ENCODE measurements at regions not wholly inside any gene's neighbourhood (a gene's known extent, or its start where the extent isn't known, plus 50 kb on each side); places are given as distances from the start of the nearest gene placed in this dataset.

- no peak overlapping the region for H3K9ac ChIP-seq (ENCODE audit: low read length)
- H3K18ac ChIP-seq (ENCODE audit: low read length) = no peak overlapping the region
- no peak overlapping the region for H2BK15ac ChIP-seq (replicated peaks; ENCODE audit: low read depth)
- DNase-seq = no peak
- no peak overlapping the region for H2AK5ac ChIP-seq (ENCODE audit: low read length)
- H2BK5ac ChIP-seq (ENCODE audit: low read length) = no peak overlapping the region
- no CpG with 5 or more reads among the region's 1 CpG for WGBS (ENCODE audit: extremely low coverage, insufficient coverage, low lambda C conversion rate)
- no peaks in the 10 kb centered on the region for H3K79me2 ChIP-seq (ENCODE audit: control insufficient read depth, insufficient read depth, low read length)
- H3K4me1 ChIP-seq (ENCODE audit: control insufficient read depth, low read depth, low read length) = no peaks in the 10 kb centered on the region
- H4K8ac ChIP-seq (ENCODE audit: low read depth, low read length) = no peak overlapping the region
- H3K36me3 ChIP-seq (ENCODE audit: control insufficient read depth, insufficient read depth, low read length) = no peaks in the 10 kb centered on the region
- no peak overlapping the region for H2BK120ac ChIP-seq (ENCODE audit: low read depth, low read length)
- H3K4ac ChIP-seq (ENCODE audit: low read depth, low read length) = no peak overlapping the region
- no peaks in the 10 kb centered on the region for H3K27me3 ChIP-seq (ENCODE audit: insufficient read depth, low read length, poor library complexity)
- no peak overlapping the region for H3K23ac ChIP-seq (ENCODE audit: low read length)
- no peak overlapping the region for H3K56ac ChIP-seq (ENCODE audit: low read length)
- no peak overlapping the region for H4K5ac ChIP-seq (ENCODE audit: low read length)
- H3K27ac ChIP-seq (ENCODE audit: low read depth, low read length) = no peak overlapping the region
- H3K4me2 ChIP-seq (ENCODE audit: low read length) = no peak overlapping the region
- H3K4me3 ChIP-seq (ENCODE audit: low read length) = no peak overlapping the region
- H3K79me1 ChIP-seq (ENCODE audit: low read length) = no peaks in the 10 kb centered on the region
These were observed 150.5 kb upstream of the NPHP3 start for GRCh38 chr3:132872711-132873110.

GRCh38 chr3:132871956-132872355 is 149.7 kb upstream of the NPHP3 start:
- no peak for DNase-seq
- no peak overlapping the region for H2BK120ac ChIP-seq (ENCODE audit: low read depth, low read length)

GRCh38 chr3:132870541-132870940 is 148.3 kb upstream of the NPHP3 start:
- WGBS (ENCODE audit: extremely low coverage, insufficient coverage, low lambda C conversion rate) = no CpG with 5 or more reads among the region's 4 CpGs
- Histone ChIP-seq H3K4me3 (ENCODE audit: low read length) (no peak overlapping the region), H3K27ac (ENCODE audit: low read depth, low read length) (no peak overlapping the region), H2AK5ac (ENCODE audit: low read length) (no peak overlapping the region), H3K4ac (ENCODE audit: low read depth, low read length) (no peak overlapping the region), H3K4me1 (ENCODE audit: control insufficient read depth, low read depth, low read length) (no peaks in the 10 kb centered on the region), H3K18ac (ENCODE audit: low read length) (no peak overlapping the region), H3K23ac (ENCODE audit: low read length) (no peak overlapping the region), H3K79me1 (ENCODE audit: low read length) (no peaks in the 10 kb centered on the region), H4K8ac (ENCODE audit: low read depth, low read length) (no peak overlapping the region), H3K9ac (ENCODE audit: low read length) (no peak overlapping the region), H3K56ac (ENCODE audit: low read length) (no peak overlapping the region), H4K5ac (ENCODE audit: low read length) (no peak overlapping the region), H2BK5ac (ENCODE audit: low read length) (no peak overlapping the region), H3K79me2 (ENCODE audit: control insufficient read depth, insufficient read depth, low read length) (no peaks in the 10 kb centered on the region), H2BK120ac (ENCODE audit: low read depth, low read length) (no peak overlapping the region), H3K27me3 (ENCODE audit: insufficient read depth, low read length, poor library complexity) (no peaks in the 10 kb centered on the region), H2BK15ac (replicated peaks; ENCODE audit: low read depth) (no peak overlapping the region), H3K4me2 (ENCODE audit: low read length) (no peak overlapping the region), H3K36me3 (ENCODE audit: control insufficient read depth, insufficient read depth, low read length) (no peaks in the 10 kb centered on the region)
- DNase-seq = no peak

More at GRCh38 chr3:132871956-132872355, 149.7 kb upstream of the NPHP3 start:
- H3K27ac ChIP-seq (ENCODE audit: low read depth, low read length) = no peak overlapping the region
- no peaks in the 10 kb centered on the region for H3K36me3 ChIP-seq (ENCODE audit: control insufficient read depth, insufficient read depth, low read length)
- no peaks in the 10 kb centered on the region for H3K4me1 ChIP-seq (ENCODE audit: control insufficient read depth, low read depth, low read length)
- H3K27me3 ChIP-seq (ENCODE audit: insufficient read depth, low read length, poor library complexity) = no peaks in the 10 kb centered on the region
- H3K9ac ChIP-seq (ENCODE audit: low read length) = no peak overlapping the region
- no peak overlapping the region for H3K4me2 ChIP-seq (ENCODE audit: low read length)
- no CpG with 5 or more reads among the region's 4 CpGs for WGBS (ENCODE audit: extremely low coverage, insufficient coverage, low lambda C conversion rate)
- no peak overlapping the region for H4K5ac ChIP-seq (ENCODE audit: low read length)
- H3K23ac ChIP-seq (ENCODE audit: low read length) = no peak overlapping the region
- H3K18ac ChIP-seq (ENCODE audit: low read length) = no peak overlapping the region
- no peaks in the 10 kb centered on the region for H3K79me1 ChIP-seq (ENCODE audit: low read length)
- H4K8ac ChIP-seq (ENCODE audit: low read depth, low read length) = no peak overlapping the region
- no peak overlapping the region for H2BK15ac ChIP-seq (replicated peaks; ENCODE audit: low read depth)
- no peaks in the 10 kb centered on the region for H3K79me2 ChIP-seq (ENCODE audit: control insufficient read depth, insufficient read depth, low read length)
- H3K56ac ChIP-seq (ENCODE audit: low read length) = no peak overlapping the region
- no peak overlapping the region for H3K4me3 ChIP-seq (ENCODE audit: low read length)
- H2AK5ac ChIP-seq (ENCODE audit: low read length) = no peak overlapping the region
- no peak overlapping the region for H2BK5ac ChIP-seq (ENCODE audit: low read length)
- no peak overlapping the region for H3K4ac ChIP-seq (ENCODE audit: low read depth, low read length)

- H3K4me1 ChIP-seq (ENCODE audit: control insufficient read depth, low read depth, low read length) = no peaks in the 10 kb centered on the region
- H2AK5ac ChIP-seq (ENCODE audit: low read length) = no peak overlapping the region
- no peak overlapping the region for H4K8ac ChIP-seq (ENCODE audit: low read depth, low read length)
- no peak overlapping the region for H2BK5ac ChIP-seq (ENCODE audit: low read length)
- H3K79me1 ChIP-seq (ENCODE audit: low read length) = no peaks in the 10 kb centered on the region
- H3K56ac ChIP-seq (ENCODE audit: low read length) = no peak overlapping the region
- no peak overlapping the region for H3K9ac ChIP-seq (ENCODE audit: low read length)
- no peak overlapping the region for H3K4me3 ChIP-seq (ENCODE audit: low read length)
- no peaks in the 10 kb centered on the region for H3K79me2 ChIP-seq (ENCODE audit: control insufficient read depth, insufficient read depth, low read length)
- no peak overlapping the region for H3K4me2 ChIP-seq (ENCODE audit: low read length)
- H3K27ac ChIP-seq (ENCODE audit: low read depth, low read length) = no peak overlapping the region
- H3K36me3 ChIP-seq (ENCODE audit: control insufficient read depth, insufficient read depth, low read length) = no peaks in the 10 kb centered on the region
- H4K5ac ChIP-seq (ENCODE audit: low read length) = no peak overlapping the region
- DNase-seq = no peak
- WGBS (ENCODE audit: extremely low coverage, insufficient coverage, low lambda C conversion rate) = no CpG with 5 or more reads among the region's 1 CpG
- no peak overlapping the region for H3K18ac ChIP-seq (ENCODE audit: low read length)
- no peak overlapping the region for H3K23ac ChIP-seq (ENCODE audit: low read length)
- no peaks in the 10 kb centered on the region for H3K27me3 ChIP-seq (ENCODE audit: insufficient read depth, low read length, poor library complexity)
- H2BK15ac ChIP-seq (replicated peaks; ENCODE audit: low read depth) = no peak overlapping the region
- H2BK120ac ChIP-seq (ENCODE audit: low read depth, low read length) = no peak overlapping the region
- H3K4ac ChIP-seq (ENCODE audit: low read depth, low read length) = no peak overlapping the region
These were observed 145.7 kb upstream of the NPHP3 start for GRCh38 chr3:132867956-132868355.

GRCh38 chr3:132867526-132867925 is 145.3 kb upstream of the NPHP3 start:
- H4K5ac ChIP-seq (ENCODE audit: low read length) = no peak overlapping the region
- H3K4ac ChIP-seq (ENCODE audit: low read depth, low read length) = no peak overlapping the region
- no peak overlapping the region for H2BK15ac ChIP-seq (replicated peaks; ENCODE audit: low read depth)
- no peak overlapping the region for H3K18ac ChIP-seq (ENCODE audit: low read length)
- no CpG with 5 or more reads among the region's 3 CpGs for whole genome bisulfite sequencing (ENCODE audit: extremely low coverage, insufficient coverage, low lambda C conversion rate)
- no peak overlapping the region for H3K9ac ChIP-seq (ENCODE audit: low read length)
- H2BK5ac ChIP-seq (ENCODE audit: low read length) = no peak overlapping the region
- H4K8ac ChIP-seq (ENCODE audit: low read depth, low read length) = no peak overlapping the region
- no peak overlapping the region for H3K27ac ChIP-seq (ENCODE audit: low read depth, low read length)
- DNase-seq = no peak
- H3K4me3 ChIP-seq (ENCODE audit: low read length) = no peak overlapping the region
- H3K23ac ChIP-seq (ENCODE audit: low read length) = no peak overlapping the region
- no peak overlapping the region for H2AK5ac ChIP-seq (ENCODE audit: low read length)
- no peaks in the 10 kb centered on the region for H3K36me3 ChIP-seq (ENCODE audit: control insufficient read depth, insufficient read depth, low read length)
- no peaks in the 10 kb centered on the region for H3K27me3 ChIP-seq (ENCODE audit: insufficient read depth, low read length, poor library complexity)
- H3K4me1 ChIP-seq (ENCODE audit: control insufficient read depth, low read depth, low read length) = no peaks in the 10 kb centered on the region
- H3K79me2 ChIP-seq (ENCODE audit: control insufficient read depth, insufficient read depth, low read length) = no peaks in the 10 kb centered on the region
- H3K79me1 ChIP-seq (ENCODE audit: low read length) = no peaks in the 10 kb centered on the region
- H2BK120ac ChIP-seq (ENCODE audit: low read depth, low read length) = no peak overlapping the region
- no peak overlapping the region for H3K4me2 ChIP-seq (ENCODE audit: low read length)
- H3K56ac ChIP-seq (ENCODE audit: low read length) = no peak overlapping the region

- H3K9ac ChIP-seq (ENCODE audit: low read length) = no peak overlapping the region
- H3K4me2 ChIP-seq (ENCODE audit: low read length) = no peak overlapping the region
- no peak overlapping the region for H2BK120ac ChIP-seq (ENCODE audit: low read depth, low read length)
- H2AK5ac ChIP-seq (ENCODE audit: low read length) = no peak overlapping the region
- H3K79me2 ChIP-seq (ENCODE audit: control insufficient read depth, insufficient read depth, low read length) = no peaks in the 10 kb centered on the region
- no peak overlapping the region for H3K27ac ChIP-seq (ENCODE audit: low read depth, low read length)
- H3K23ac ChIP-seq (ENCODE audit: low read length) = no peak overlapping the region
- no peak overlapping the region for H3K4me3 ChIP-seq (ENCODE audit: low read length)
- WGBS (ENCODE audit: extremely low coverage, insufficient coverage, low lambda C conversion rate) = no CpG with 5 or more reads among the region's 1 CpG
- H3K4me1 ChIP-seq (ENCODE audit: control insufficient read depth, low read depth, low read length) = no peaks in the 10 kb centered on the region
- H4K5ac ChIP-seq (ENCODE audit: low read length) = no peak overlapping the region
- no peak overlapping the region for H3K4ac ChIP-seq (ENCODE audit: low read depth, low read length)
- no peak overlapping the region for H4K8ac ChIP-seq (ENCODE audit: low read depth, low read length)
- no peaks in the 10 kb centered on the region for H3K27me3 ChIP-seq (ENCODE audit: insufficient read depth, low read length, poor library complexity)
- H3K56ac ChIP-seq (ENCODE audit: low read length) = no peak overlapping the region
- no peak overlapping the region for H2BK15ac ChIP-seq (replicated peaks; ENCODE audit: low read depth)
- H2BK5ac ChIP-seq (ENCODE audit: low read length) = no peak overlapping the region
- H3K18ac ChIP-seq (ENCODE audit: low read length) = no peak overlapping the region
- no peaks in the 10 kb centered on the region for H3K36me3 ChIP-seq (ENCODE audit: control insufficient read depth, insufficient read depth, low read length)
- DNase-seq = no peak
- H3K79me1 ChIP-seq (ENCODE audit: low read length) = no peaks in the 10 kb centered on the region
These were observed 135.1 kb upstream of the NPHP3 start for GRCh38 chr3:132857317-132857716.
